ENCODE measurements at regions not wholly inside any gene's neighbourhood (a gene's known extent, or its start where the extent isn't known, plus 50 kb on each side); places are given as distances from the start of the nearest gene placed in this dataset.
"Not testable (repeated sequence)": the region's sequence is repeated elsewhere in the genome, so short reads cannot be mapped to it uniquely, and the experiment has no call there.

DNA sequence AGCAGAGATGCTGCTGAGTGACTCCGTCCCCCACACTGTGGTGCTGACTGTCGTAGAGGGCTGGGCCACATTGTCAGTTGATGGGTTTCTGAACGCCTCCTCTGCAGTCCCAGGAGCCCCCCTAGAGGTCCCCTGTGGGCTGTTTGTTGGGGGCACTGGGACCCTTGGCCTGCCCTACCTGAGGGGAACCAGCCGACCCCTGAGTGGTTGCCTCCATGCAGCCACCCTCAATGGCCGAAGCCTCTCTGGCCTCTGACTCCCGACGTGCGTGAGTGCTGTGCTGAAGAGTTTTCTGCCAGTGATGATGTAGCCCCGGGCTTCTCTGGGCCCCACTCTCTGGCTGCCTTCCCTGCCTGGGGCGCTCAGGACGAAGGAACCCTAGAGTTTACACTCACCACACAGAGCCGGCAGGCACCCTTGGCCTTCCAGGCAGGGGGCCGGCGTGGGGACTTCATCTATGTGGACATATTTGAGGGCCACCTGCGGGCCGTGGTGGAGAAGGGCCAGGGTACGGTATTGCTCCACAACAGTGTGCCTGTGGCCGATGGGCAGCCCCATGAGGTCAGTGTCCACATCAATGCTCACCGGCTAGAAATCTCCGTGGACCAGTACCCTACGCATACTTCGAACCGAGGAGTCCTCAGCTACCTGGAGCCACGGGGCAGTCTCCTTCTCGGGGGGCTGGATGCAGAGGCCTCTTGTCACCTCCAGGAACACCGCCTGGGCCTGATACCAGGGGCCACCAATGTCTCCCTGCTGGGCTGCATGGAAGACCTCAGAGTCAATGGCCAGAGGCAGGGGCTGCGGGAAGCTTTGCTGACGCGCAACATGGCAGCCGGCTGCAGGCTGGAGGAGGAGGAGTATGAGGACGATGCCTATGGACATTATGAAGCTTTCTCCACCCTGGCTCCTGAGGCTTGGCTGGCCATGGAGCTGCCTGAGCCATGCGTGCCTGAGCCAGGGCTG, 181.1 kb downstream of the TBC1D2B start:
- DNase-seq (ENCODE audit: low spot score) = not testable (repeated sequence)

DNA sequence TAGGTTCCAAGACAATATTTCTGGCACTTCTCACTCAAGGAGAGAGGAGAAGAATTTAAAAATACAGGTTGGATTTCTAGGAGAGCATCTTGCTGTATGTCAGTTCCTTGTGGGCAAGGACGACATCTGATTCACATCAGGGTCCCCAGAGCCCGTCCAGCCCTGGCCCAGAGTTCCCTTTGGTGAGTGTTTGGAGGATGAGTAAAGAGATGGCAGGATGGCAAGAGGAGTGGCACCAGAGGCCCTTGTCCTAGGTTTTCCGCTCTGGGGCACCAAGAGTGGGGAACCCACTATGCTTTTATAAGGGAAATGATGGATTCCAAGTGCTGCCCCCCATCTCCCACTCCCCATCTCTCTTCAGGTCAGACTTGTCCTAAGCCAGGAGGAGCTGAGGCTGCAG, 181.8 kb downstream of the TBC1D2B start:
- DNase-seq (ENCODE audit: low spot score) = no peak

DNA sequence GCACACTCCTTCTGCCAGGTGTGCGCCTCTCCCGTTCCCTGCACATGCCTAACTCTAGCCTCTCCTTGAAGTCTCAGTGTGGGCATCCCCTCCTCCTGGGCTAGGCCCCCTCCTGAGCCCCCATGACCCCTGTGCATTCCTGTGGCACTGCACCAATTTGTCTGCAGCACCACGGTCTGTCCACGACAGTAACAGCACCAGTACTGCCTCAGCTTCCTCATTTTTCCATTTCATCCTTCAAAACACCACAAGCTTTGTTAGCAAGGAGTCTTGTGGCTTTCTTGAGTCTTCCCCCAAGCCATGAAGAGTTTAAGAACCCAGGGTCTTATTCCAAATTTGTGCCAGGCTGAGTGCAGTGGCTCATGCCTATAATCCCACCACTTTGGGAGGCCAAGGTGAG, 182.4 kb downstream of the TBC1D2B start:
- DNase-seq (ENCODE audit: low spot score) = not testable (repeated sequence)

DNA sequence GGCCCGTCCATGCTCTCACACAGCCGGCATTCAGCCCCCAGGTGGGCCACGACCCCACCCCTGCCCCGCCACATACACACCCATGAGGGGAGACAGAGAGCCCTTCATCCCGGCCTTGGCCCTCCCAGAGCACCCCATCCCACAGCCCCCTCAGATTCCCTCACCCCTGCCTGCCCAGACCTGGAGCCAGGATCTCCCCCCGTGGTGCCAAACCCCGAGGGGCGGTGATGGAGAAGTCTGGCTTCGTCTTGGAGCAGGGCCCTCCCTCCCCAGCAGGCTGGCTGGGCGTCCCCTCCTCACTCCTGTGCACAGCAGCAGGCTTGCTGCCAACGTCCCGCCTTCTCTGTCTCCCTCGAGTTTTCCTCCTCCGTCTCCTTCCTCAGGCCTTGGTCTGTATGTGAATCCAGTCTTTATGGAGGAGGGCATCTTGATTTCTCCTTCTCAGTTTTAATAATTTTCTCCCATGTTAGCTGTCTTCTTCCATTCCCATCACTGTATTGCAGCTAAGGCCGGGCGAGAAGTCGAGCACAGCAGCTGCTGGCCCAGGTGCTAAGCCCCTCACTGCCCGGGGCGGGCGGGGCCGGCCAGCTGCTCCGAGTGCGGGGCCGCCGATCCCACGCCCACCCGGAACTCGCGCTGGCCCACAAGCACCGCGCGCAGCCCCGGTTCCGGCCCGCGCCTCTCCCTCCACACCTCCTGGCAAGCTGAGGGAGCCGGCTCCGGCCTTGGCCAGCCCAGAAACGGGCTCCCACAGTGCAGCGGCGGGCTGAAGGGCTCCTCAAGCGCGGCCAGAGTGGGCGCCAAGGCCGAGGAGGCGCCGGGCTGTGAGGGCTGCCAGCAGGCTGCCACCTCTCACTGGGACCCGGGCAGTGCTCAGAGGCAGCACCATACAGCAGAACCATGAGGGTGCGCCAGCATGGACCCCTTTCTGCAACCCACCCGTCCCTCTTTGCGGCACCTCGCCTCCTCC, 183.6 kb downstream of the TBC1D2B start:
- not testable (repeated sequence) for DNase-seq (ENCODE audit: low spot score)

DNA sequence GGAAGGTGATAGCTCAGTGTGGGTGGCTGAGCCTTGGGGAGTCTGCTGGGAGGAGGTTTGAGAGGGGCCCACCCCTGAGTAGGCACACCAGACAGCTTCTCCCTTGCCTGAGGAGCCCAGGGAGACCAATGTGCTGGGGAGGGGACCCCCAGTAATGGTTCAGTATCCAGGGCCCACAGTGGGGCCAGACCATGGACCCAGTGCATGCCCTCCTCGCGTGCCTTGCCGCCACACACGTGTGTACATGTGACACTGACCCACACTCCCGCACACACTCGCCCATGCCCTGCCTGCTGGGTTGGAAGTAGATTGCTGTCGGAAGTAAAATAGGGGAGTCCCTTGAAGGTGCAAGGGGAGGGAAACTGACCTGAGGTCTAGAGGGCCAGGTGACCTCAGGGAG, 184.3 kb downstream of the TBC1D2B start:
- not testable (repeated sequence) for DNase-seq (ENCODE audit: low spot score)

DNA sequence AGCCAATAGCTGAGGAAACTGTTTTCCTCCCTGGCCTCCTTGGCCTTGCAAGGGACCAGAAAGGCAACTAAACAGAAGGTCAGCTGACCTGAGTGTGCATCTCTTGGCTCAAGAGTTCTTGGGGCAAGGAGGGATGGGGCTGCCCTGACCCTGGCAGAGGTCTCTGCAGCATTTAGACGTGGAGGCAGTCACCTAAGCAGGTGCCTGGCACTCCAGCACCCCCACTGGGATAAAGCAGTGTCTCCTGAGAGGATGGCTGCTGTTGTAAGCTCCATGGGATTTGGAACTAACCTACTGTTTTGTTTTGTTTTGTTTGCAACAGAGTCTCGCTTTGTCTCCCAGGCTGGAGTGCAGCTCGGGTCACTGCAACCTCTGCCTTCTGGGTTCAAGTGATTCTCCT, 185.2 kb downstream of the TBC1D2B start:
- no peak for DNase-seq (ENCODE audit: low spot score)

DNA sequence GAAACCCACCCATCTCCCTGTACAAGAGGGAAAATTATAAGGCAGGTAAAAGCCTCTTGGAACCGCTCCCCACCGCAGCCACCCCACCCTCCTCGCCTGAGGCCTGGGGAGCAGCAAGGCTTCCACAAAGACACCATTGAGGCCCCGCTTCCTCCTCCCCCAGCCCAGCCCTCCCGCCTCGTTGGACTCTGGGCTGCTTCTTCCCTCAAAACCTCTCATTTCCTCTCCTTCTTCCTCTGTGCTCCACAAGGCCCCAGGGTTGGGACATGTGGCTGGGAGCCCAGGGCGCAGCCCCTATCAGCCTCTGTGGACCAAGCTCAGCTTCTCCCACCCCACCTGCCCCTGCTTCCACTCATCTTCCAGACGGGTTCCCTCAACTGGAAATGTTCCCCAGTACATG, 185.6 kb downstream of the TBC1D2B start:
- not testable (repeated sequence) for DNase-seq (ENCODE audit: low spot score)

DNA sequence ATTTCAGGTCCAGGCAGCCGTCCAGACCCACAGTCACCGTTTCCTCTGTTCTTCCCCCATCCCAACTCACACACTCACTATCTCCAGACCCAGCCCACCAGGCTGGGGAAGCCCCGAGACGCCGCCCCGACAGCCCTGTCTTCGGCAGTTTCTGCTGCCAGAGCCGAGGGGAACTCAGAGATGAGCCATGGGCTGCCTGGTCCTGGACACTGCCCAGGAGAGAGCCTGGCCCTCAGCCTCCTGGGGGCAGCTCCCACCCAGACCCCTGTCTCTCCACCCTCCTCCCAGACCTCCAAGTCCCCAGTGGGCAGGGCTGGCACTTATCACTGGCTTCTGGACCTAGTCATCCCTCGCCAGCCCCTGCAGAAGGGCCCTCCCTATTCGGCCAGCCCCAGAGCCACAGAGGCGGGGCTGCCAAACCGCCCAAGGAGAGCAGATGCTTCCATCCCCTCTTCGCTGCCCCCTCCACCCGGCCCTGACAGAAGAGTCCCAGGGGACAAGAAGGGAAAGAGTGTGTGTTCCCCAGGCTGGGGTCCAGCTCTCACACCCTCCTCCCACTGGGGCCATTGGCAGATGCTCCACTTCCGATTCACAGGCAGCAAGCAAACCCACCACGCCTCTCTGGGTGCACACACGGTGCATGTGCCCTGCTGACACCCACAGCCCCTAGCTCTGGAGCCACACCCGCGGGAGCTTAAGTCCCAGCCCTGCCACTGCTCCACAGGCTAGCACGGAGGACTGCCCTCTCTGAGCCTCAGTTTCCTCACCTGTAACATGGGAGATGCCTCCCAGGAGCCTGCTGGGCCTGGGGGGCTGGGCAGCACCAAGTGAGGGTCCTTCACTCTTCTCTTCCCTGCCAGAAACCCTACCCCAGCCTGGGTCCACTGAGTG, 186.4 kb downstream of the TBC1D2B start:
- DNase-seq (ENCODE audit: low spot score) = not testable (repeated sequence)

DNA sequence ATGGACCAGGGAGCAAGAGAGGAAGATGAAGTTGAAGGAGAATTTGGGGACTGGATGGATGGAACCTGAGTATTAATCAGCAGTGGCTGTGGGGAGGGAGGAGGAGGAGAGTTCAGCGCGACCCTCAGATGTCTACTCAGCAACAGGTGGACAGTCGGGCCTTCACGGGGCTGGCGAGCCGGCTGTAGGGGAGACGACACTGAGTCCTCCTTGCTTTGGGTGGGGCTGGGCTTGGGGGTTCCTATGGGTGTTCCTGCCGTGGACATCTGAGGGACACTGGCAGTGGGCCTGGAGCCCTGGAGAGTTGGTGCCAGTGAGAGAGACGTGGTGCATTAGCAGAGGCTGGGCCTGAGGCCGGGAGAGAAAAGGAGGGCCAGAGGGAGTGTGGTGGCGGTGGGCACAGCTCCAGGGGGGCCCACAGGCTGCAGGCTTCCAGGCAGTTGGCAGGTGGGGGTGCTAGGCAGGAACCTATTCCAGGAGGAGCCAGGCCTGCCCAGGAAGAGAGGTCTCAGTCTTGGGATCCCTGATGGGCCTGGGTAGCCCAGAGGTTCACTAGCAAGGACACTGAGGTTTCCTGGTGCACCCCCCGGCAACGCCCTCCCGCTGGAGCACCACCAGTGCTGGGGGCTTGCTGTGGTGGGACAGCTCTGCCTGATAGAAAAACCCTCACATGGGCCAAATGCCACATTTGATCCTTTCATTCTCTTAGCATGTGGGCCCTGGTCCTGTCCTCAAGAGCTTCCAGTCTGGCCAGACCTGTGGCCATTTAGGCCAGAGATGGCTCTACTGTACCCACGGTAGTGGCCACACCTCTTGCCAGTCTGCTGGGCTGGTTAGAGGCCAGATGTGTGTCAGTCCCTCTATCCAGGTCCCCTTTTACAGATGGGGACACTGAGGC, 187.4 kb downstream of the TBC1D2B start:
- DNase-seq (ENCODE audit: low spot score) = not testable (repeated sequence)

DNA sequence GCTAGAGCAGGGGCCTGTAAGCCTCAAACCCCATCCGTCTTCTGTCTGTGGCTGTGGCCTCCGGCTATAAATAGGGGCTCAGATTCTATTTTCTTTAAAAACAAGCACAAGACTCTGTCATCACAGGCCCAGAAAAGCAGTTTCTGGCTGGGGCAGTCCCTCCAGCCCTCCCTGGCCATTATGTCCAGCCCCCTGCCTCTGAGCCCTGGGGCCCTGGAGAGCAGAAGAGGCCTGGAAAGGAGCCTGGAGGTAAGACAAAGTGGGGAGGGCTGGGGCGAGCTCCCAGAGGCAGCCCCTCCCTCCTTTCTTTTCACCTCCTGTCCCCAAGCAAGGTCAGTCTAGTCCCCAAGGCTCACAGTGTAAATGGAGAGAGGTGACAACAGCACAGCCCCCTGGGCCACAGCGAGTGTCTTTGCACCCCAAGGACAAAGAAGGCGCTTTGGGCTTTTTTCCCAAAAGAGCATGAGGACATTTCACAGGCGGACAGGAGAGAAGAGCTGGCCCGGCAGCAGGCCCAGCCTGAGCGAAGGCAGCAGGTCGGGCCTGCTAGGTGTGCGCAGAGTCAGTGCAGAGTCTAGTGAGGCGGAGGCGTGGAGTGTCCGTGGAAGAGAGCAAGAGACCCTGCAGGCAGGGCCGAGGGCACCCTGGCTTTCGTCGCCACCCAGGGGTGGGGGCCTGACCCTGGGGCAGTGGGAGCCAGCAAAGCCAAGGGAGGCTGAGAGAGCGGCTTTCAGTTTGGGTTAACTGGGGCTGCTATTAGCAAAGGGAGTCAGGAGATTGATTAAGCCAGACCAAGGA, 188.3 kb downstream of the TBC1D2B start:
- DNase-seq (ENCODE audit: low spot score) = no peak

DNA sequence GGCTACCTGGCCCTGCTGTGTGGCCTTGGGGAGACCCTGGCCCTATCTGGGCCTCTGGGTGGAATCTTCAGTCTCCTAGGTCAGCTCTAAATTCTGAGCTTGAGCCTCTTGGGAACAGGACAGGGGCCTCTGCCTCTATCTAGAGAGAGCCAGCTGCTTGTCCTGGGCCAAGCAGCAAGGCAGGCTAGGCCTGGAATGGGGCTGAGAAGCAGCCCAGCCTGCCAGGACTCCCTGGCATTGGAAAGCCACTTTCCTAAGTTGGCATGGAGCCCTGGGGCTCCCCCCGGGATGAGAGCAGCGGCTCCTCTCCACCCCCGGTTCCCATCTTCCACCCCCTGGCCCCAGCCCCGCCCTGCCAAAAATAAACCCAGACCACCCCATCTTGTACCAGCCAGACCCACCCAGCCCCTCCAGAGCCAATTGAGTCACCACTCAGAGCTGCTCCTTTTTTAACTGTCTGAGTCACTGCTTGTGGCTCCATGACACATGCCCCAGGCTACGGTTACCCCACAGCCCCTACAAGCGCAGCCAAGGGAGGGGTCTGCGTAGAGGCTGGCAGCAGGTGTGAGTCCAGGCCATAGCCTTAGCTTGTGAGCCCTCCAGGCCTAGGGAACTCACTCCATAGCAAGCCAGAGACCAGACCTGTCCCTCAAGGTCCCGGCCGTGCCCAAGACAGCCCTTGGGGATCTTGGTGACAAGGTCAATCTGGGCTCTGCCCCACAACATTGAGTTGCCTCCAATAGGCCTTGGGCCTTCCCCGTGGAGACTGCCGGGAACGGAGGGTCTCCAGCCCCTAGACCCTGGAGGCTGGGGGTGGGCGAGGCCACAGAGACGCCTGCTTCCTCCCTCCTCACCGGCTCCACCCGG, 189.7 kb downstream of the TBC1D2B start:
- not testable (repeated sequence) for DNase-seq (ENCODE audit: low spot score)

DNA sequence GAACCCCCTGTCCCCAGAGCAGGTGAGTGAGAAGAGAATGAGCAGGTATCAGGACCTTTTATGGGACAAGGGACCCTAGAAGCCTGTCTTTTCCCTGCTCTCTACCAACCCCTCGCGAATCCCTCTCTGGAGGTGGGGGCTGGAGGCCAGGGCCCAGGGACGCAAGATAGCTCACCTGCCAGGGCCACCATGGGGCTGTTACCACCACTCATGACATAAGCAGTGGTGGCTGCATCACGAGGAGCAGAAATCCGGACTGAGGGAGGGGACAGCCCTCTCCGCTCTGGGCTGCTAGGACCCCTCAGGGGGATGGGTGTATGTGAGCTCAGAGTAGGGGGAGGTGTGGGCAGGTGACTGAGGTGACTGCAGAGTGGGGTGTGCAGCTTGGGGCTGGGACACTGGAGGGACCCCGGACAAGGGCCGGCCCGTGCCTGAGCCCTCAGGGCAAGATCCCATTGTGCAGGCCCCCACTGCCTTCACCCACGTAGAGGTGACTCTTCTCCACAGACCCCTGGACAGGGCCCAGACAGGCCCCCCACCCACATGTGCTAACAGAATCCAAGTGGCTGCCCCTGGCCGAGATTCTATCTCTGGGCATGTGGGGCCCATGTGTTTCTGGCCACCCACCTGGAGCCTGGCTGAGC, 190.6 kb downstream of the TBC1D2B start:
- no peak for DNase-seq (ENCODE audit: low spot score)

DNA sequence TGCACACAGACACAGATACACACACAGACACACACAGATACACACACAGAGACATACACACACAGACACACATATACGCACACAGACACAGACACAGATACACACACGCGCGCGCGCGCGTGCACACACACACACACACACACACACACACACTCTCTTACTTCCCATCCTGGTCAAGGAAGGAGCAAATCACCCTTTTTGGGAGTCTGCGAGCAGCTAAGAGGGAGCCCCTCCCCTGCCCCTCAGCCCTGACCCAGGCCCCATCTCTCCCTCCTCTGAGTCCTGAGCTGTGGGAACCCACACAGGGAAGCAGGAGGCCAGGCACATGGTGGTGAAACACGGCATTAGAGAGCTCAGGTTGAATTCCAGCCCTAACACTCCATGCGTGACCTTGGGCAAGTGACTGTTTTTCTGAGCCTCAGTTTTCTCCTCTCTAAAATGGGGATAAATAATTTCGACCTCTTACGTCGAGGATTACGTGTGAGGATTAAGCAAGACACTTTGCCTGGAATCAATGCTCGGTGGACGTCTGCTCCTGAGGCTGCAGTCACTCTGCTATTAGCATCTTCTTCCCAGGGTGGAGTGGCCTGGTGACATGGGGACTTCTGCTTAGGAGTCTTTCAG, 191.5 kb downstream of the TBC1D2B start:
- not testable (repeated sequence) for DNase-seq (ENCODE audit: low spot score)

DNA sequence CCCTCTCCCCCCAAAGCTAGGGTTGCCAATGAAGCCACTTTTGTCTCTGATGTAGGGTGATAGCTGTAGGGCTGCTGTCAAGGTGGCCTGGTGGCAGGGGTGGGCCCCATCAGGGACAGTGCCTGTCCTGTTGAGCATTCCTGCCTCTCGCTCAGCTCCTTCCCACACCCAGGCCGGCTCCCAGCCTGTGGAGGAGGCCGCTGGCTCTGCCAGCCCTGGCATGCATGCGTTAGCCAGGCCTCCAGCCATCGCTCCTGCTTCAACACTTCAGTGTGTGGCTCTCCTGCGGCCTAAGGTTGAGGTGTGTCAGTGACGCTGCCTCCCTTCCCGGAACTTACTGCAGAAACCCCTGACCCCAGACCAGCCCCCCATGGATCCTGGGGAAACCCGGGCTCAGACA, 194.5 kb downstream of the TBC1D2B start:
- not testable (repeated sequence) for DNase-seq (ENCODE audit: low spot score)

DNA sequence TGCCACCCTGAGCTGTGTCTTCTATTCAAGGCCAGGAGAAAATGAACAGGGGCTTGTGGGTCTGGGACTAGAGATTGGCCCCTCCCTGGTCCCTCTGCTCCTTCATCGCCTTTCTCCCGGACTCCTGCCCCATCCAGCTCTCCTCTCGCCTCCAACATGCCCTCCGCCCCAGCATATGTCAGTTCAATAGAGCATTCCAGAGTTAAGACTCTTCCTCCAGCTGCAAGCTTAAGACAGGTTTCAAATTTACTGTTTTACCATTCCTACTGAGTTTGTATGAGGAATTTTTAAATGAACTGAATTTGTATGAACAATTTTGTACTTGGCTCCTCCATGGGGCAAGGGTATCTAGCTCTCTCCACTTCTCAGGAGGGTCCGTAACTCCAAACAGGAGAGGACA, 195.6 kb downstream of the TBC1D2B start:
- no peak for DNase-seq (ENCODE audit: low spot score)

DNA sequence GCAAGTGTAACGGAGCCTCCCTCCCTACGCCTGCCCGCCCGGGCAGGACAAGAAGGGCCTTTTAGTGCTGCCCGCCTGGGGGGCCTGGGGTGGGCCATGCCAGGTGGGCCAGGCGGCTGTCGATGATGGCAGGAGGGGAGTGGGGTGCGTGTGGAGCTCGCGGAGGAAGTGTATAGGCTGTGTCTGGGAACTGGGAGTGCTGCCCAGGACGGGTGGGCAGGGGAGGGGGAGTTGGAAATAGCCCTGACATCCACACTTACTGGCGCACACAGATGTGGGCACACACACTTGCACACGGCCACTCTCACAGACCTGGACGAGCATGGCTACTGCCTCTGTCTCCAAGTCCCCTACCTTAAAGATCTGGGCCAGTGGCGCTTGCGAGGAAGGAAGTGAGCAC, 196.0 kb downstream of the TBC1D2B start:
- not testable (repeated sequence) for DNase-seq (ENCODE audit: low spot score)

DNA sequence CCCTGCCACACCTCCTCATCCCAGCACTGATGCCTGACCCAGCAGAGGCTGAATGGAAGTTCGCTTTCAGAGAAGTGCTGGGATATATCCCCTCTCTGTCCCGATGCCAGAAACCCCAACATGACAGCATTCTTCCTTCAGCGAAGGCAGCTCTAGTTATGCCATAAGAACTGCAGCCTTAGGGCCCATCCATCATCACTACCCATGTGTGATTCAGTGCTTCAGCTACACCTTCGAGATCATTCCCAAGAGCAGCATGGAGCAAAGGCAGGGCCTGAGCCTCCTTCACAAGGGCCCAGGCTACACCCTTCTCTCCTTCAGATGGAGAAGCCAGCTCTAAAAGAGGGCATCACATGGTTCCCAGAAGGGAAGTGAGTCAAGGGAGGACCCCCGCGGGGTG, 198.0 kb downstream of the TBC1D2B start:
- DNase-seq (ENCODE audit: low spot score) = not testable (repeated sequence)
